GM12892 (cell line): ENCODE measurements at regions not wholly inside any gene's neighbourhood (a gene's known extent, or its start where the extent isn't known, plus 50 kb on each side); places are given as distances from the start of the nearest gene placed in this dataset.

Experiments used
- POLR2A ChIP-seq: IDR thresholded peaks from 2 replicates; pipeline ENCODE4 v1.6.1; 2011; ENCODE audit warnings: low read depth, low read length, control low read depth
- POLR2AphosphoS5 ChIP-seq: IDR thresholded peaks from 2 replicates; pipeline ENCODE4 v1.6.1; 2011; ENCODE audit warnings: low read depth, low read length, control low read depth

GRCh38 chr6:112427499-112427898 lies 80.4 kb downstream of the RFPL4B start:
- no peak for TF ChIP-seq POLR2AphosphoS5
- no peak for TF ChIP-seq POLR2A
